ENCODE measurements at regions not wholly inside any gene's neighbourhood (a gene's known extent, or its start where the extent isn't known, plus 50 kb on each side); places are given as distances from the start of the nearest gene placed in this dataset.
"Not testable (repeated sequence)": the region's sequence is repeated elsewhere in the genome, so short reads cannot be mapped to it uniquely, and the experiment has no call there.

DNA sequence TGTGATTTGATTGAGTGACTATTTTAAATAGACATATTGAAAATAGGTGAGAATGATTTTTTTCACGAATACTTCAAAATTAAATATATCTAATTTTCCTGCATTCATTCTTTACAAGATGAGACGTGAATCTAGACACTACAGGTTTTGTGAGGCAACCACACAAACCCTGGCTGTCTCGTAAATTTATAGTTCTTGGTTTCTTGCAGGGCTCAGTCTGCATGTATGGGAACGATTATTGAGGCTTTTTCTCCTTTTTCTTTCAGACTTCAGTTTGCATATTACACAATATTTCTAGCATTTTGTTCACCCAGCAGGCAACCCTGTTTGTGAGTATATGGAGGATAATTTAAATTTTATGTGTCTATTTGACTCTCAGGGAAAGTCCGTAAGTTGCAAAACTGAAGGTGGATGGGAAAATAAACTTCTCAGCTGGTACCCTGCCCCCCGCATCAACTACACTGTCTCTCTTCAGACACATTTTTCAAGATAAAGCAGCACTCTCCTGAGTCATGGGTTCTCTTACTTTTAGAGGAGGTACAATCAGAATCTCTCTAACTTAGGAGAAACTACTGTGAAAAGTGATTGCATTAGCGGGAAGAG lies 1349.3 kb downstream of the GRIK2 start:
- no peak for TF ChIP-seq CTCF (IDR thresholded peaks at IDR 0.05; ENCODE audit: insufficient read depth, low read length, missing control alignments)
- ChIA-PET CTCF (no interaction called here), POLR2A (no interaction called here)
- H3K4me3 ChIP-seq (ENCODE audit: low read depth, low read length), result no peak overlapping the region
- DNase-seq (ENCODE audit: low read depth, low spot score), result no peak

DNA sequence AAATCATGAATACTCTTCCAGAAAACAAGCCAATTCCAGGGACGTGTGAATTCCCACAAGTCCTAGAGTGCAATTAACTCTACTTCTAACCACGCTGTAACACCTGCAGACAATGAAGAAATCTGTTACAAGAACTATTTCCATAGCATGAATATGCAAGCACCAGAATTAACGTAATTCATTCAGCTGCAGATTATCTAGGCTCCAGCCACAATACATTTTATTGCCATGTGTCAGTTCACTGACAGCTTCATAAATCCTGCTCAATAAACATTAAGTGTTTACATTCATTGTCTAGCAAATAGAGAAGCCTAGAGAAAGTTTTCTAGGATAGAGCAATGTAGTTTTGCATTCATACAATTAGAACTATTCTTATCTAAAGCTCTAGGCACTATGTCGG lies 1348.5 kb downstream of the GRIK2 start:
- POLR2A ChIA-PET, result no interaction called here
- DNase-seq (ENCODE audit: low read depth, low spot score), result no peak
- H3K4me3 ChIP-seq (ENCODE audit: low read depth, low read length), result no peak overlapping the region
- TF ChIP-seq CTCF (IDR thresholded peaks at IDR 0.05; ENCODE audit: insufficient read depth, low read length, missing control alignments), result no peak
- CTCF ChIA-PET, result no interaction called here

DNA sequence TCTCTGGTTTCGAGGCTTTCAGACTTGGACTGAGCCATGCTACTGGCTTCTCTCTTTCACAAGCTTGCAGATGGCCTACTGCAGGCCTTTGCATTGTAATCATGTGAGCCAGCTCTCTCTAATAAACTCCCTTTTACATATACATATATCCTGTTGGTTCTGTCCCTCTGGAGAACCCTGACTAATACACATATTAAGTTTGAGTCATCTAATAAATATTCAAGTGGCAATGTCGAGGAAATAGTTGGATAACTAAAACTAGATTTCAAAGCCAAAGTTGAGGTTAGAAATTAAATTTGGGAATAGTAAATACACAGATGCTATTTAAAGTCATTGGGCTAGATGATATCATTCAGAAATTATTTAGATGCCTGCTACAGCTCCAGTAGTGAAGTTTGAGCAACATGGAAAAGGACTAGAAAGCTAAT lies 1343.4 kb downstream of the GRIK2 start:
- POLR2A ChIA-PET, result interaction anchor here (0.6 kb wide), 1 partner anchor 9 kb away, joined by 3 read pairs; no protein-coding TSS in a partner anchor
- TF ChIP-seq CTCF (IDR thresholded peaks at IDR 0.05; ENCODE audit: insufficient read depth, low read length, missing control alignments), result no peak
- H3K4me3 ChIP-seq (ENCODE audit: low read depth, low read length), result no peak overlapping the region
- DNase-seq (ENCODE audit: low read depth, low spot score), result peak; percentile 19
- CTCF ChIA-PET, result no interaction called here

GRCh38 chr6:102732898-102733297 lies 1339.4 kb downstream of the GRIK2 start:
- POLR2A ChIA-PET, result no interaction called here
- CTCF ChIA-PET, result no interaction called here
- no peak for TF ChIP-seq CTCF (IDR thresholded peaks at IDR 0.05; ENCODE audit: insufficient read depth, low read length, missing control alignments)

GRCh38 chr6:102722086-102722485 lies 1328.6 kb downstream of the GRIK2 start:
- CTCF ChIA-PET; DNase-seq (ENCODE audit: low read depth, low spot score); POLR2A ChIA-PET; H3K4me3 ChIP-seq (ENCODE audit: low read depth, low read length): not testable (repeated sequence)

More at GRCh38 chr6:102732898-102733297, 1339.4 kb downstream of the GRIK2 start:
- H3K4me3 ChIP-seq (ENCODE audit: low read depth, low read length), result no peak overlapping the region
- DNase-seq (ENCODE audit: low read depth, low spot score), result no peak

DNA sequence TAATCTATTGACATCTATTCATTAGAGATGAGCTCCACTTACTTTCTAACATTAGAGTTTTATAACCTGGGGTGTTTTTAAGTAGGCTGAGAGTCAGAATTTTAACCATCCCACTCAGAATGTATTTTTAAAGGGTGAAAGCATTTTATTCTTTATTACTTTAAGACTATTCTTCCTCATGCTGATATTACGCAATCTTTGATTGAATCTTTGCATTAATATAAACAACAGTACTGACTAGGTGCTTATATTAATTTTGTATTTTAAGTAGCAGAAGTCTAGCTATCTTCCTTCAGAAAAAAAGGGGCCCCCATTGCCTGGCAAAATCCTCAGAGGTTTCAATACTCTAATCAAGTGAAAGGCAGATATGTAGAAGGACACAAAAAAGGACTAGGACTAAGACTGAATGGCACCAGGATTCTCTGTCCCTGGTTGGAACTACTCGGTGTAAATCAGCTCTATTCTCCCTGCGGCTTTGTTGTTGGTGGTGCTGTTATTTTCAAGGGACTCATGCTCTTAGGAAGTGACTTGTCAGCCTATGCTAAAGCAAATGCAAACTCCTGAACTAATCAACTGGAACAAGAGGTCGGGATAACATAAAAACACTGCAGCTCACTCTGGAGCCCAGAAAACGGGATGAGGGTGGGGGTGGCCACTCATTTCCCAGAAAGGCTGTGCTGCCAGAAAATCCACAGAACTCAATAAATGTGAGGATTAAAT lies 1324.4 kb downstream of the GRIK2 start:
- POLR2A ChIA-PET, result no interaction called here
- H3K4me3 ChIP-seq (ENCODE audit: low read depth, low read length), result no peak overlapping the region
- CTCF ChIA-PET, result no interaction called here
- DNase-seq (ENCODE audit: low read depth, low spot score), result no peak
- no peak for TF ChIP-seq CTCF (IDR thresholded peaks at IDR 0.05; ENCODE audit: insufficient read depth, low read length, missing control alignments)

GRCh38 chr6:102717252-102717651 lies 1323.7 kb downstream of the GRIK2 start:
- POLR2A ChIA-PET, result no interaction called here
- H3K4me3 ChIP-seq (ENCODE audit: low read depth, low read length), result no peak overlapping the region
- no peak for DNase-seq (ENCODE audit: low read depth, low spot score)
- CTCF ChIA-PET, result no interaction called here
- no peak for TF ChIP-seq CTCF (IDR thresholded peaks at IDR 0.05; ENCODE audit: insufficient read depth, low read length, missing control alignments)
